Fibroblast of skin of scalp (primary cell): ENCODE measurements at regions not wholly inside any gene's neighbourhood (a gene's known extent, or its start where the extent isn't known, plus 50 kb on each side); places are given as distances from the start of the nearest gene placed in this dataset.
A peak's percentile ranks its signal among the peaks of the same experiment; 100 is the strongest.

ENCODE experiments used
- DNase-seq: peaks from one replicate; pipeline ENCODE4 v3.0.0-alpha.2; 2013

DNA sequence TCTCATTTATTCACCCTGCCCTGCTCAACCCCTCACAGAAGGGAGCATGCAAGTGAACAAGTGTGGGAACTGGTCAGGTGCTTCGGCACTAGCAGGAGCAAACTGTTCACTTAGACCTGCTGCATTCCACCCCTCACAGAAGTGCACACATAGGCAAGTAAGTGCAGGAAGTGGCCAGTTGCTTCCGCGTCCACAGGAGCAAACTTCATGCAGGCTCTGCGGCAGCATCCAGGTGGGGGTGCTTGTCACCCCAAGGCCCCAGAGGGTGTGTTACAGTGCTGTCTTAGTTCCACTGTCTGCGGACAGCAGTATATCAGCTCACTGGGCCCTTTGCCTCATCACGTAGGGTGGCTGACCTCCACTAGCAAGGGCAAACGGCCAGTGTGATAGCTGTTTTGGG, 167.3 kb upstream of the AVPR1A start:
- no peak for DNase-seq

DNA sequence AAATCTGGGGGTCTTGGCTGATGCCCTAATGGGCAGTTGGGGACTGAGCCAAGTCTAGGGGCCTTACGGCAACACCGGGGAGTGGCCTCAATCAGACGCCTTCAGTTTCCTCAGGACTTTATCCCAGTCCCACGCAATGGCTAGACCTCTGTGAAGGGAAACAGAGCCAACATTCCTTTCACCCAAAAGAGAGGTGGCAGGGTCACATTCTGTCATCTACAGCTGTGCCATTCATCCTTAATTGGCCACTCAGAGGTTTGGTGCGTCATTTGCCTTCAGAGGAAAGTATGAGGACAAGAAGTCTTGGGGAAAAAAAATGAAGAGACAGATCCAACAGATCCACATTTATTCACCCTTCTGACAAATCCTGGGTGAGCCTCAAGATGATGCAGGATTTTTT, 166.9 kb upstream of the AVPR1A start:
- DNase-seq: no peak

DNA sequence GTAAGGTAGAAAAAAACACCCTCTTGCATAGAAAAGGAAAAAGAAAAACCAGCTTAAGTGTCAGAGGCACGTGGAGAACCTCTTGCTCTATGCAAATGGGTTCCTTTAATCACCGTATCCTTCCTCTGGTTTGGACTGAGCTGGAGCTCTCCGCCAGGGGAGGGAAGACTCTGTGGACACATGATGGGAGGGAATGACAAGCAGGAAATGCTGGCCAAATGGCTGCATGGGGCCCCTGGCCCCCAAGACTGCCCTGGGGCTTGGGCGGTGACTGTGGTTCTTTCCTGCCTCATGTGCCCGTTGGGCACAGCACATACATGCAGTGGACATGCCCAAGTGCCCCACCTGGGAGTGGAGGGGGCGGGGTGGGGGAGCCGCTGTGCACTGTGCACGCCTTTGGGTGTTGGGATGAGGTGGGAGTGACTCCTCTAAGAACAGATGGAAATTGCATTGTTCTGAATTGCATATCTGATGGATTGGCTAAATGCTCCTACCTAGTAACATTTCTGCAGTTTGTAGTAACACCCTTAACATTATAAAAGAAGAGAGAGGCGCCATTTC, 166.4 kb upstream of the AVPR1A start:
- no peak for DNase-seq

DNA sequence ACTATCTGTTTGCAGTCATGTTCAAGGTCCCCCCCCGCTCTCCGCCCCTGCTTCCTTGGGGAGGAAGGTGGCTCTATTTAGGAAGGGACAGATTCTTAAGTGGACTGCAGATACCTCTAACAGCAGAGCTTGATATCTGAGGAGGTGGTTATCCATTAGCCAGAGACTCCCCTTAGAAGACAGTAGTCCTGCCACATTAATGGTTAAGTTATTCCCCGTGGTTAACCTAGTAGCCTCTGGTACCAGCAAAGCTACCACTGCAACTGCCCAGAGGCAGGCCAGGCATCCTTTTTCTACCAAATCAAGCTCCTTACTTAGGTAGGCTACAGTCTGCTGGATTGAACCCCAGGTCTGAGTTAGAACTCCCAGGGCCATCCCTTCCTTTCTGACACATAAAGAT, 162.1 kb upstream of the AVPR1A start:
- no peak for DNase-seq

DNA sequence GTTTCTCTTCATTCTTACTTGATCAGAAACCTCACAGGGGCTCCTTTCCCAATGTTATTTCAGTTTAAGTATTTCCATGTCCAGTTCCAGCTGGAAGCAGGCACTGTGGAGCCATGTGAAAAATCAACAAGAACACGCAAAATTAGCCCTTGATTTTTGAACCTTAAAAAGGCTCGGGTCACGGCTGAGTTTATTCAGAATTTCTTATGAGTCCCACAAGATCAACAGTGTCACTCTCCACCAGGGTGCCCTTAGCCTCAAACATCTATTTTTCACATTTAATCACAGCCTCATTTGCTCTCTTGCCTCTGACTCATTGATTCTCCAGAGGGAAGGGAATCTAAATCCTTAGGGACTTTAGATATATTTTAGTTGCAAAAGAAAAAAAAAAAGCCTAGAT, 157.7 kb upstream of the AVPR1A start:
- peak; percentile 49 for DNase-seq

DNA sequence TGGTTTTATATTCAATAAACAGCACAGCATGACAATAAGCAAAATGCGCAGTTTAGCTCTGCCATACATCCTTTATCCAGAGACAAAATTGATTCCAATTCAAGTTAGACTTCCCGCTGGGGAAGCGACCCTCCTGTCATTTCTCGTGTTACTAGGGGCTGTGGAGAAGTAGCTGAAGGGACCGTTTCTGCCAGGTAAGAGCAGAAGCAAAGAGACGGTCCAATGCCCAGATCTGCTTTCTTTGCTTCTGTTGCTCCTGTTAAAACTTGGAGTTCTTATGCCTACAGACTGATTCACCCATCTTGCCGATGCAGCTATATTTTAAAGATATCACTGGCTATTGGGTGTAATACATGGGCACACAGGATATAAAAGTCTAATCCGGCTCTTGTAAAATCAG, 156.8 kb upstream of the AVPR1A start:
- no peak for DNase-seq

DNA sequence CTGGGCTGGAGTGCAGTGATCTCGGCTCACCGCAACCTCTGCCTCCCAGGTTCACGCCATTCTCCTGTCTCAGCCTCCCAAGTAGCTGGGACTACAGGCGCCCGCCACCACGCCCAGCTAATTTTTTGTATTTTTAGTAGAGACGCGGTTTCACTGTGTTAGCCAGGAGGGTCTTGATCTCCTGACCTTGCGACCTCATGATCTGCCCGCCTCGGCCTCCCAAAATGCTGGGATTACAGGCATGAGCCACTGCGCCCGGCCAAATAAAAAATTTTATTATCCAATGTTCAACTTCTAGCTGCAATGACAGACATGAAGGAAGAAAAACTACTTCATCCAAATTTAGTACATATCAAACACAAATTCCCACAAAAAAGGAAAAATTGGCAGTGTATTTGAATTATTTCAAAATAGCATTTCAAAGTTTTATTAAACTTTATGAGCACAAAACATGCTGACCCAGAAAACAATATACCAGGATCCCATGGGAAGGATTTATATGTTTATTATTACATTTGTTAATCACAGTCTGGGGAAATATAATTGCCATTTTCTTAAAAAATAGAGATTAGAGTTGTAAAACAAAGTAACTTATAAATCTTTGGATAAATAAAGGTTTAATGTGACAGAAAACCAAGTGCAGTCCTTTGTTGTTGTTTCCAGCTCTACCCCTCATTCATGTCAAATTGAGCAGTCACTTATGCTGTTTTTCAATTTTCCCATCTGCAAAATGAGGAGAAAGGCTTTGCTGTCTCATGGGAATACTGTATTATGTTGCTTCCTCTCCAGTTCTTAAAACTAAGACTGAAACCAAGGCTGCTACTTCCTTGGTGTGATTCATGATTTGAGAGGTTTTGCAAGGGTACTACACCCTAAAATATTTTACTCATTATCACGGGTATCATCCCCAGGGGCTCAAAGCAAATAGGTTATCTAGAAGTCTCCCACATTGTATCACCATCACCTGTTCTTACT, 155.2 kb upstream of the AVPR1A start:
- peak; percentile 31 for DNase-seq

DNA sequence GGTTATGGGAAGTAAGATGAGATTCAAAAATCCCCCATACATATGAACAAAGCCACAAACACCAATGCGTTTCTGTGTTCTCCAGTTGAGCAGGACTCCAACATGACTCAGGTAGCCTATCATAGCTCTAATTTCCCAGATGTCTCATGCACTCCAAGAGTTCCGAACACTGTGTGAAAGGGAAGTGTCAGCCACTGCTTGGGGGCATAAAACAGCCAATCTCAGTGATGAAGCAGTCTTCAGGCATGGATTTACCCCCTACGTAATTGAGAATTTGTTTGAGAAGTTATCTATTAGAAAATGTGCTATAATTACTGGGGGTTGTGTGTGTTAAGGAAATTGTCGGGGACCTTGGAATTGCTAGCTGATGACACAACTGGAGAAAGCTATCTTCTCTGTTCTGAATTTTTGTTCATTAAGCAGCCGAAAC, 153.9 kb upstream of the AVPR1A start:
- DNase-seq: peak; percentile 73

DNA sequence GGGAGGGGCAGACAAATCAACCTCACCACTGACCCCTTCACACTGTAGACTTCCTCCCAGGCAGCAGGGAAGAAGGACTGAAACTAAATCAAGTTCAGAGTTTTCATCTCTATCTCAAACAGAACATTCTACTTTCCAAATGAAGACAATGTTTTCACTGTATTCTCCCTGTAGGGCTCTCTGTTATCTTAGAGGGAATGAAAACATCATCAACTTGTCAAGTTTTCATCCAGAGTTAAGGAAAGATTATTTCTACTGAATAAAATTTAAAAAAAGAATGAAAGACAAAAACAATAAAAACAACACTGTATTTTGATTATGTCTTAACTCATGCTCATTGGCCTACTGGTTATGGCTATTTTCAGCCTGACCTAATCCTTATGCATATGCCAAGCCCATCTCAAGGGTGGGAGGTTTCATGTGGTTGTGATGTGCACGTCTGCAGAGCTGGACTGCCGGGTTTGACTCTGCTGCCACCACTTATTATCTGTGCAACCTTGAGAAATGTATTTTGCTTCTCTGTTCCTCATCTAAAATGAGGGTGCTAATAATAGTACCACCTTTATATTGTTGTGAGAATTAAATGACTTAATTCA, 152.0 kb upstream of the AVPR1A start:
- no peak for DNase-seq

DNA sequence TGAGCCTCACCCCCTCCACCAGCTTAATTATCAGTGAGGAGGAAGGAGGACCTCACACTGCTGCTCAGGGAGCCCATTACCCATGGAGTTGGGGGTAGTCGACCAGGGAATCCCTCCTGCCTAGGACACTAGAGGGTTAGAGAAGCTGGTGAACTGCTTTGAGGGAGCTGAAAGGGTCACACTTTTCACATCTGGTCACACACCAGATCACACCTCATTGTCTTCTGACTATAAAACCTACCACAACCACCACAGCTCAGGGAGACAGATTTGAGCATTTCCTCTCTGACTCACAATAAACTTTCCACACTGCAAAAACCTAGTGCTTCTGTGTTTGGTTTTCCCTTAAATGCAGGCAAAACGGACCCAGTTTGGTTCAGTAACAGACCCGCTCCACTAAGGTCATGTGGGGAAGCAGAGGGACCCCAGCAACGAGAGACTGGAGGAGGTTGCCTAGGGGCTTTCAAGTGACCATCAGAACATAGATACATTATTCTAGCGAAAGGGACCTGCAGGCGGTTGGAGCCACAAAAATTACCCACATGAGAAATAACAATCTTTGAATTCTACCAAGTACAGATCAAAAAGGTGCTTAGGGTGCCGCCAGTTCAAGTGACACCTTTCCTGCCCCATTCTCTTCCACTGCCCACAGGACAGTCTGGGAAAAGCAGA, 151.4 kb upstream of the AVPR1A start:
- DNase-seq: no peak

DNA sequence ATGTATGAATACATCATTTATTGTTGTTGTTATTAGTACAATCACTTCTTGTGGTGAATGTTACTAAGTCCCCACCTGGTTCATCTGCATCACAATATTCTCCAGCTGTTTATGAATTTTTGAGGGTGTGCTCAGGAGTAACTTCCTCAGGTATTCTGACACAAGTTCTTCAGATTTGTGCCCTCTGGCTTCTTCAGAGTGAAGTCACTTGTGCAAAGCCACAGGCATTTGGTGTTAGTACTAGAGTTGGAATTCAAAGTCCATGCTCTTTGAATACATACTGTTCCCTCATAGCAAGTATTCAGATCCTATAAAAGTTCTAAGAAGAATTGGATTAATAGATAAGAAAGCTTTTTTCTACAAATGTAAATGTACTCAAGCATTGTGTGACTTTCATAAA, 150.3 kb upstream of the AVPR1A start:
- peak; percentile 21 for DNase-seq

DNA sequence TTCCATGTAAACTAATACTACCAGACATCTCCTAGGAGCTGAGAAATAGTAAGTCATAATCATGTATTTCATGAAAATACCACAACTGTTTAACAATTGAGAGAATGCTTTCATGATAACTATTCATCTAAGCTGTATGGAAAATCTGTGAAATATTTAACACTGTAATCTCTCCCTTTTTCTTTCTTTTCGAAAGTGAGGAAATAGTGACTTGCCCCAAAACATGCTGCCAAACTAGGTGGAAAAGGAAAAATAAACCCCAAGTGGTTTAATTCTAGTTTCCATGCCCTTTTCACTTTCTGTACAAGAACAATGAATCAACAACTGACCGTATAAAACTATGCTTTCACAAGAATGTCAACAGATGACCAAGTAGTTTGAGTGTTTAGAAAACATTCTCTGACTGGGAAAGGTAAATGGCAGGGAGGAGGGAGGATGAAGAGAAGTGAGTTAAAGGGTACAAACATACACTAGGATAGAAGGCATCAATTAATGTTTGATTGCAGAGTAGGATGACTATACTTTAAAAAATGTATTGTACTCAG, 147.5 kb upstream of the AVPR1A start:
- DNase-seq: no peak

DNA sequence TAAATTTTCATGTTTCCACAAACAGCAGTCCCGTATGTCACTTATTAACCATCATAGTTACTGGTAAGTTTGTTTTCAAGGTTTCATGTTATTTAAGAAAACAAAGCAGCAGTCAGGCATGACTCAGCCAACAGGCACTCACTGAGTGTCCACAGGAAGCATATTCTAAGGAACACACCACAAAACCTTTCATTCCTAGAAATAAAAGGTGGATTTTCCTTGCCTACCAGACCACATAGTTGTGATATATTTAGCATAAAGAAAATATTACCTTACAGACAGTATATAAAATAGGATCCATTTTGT, 143.3 kb upstream of the AVPR1A start:
- peak; percentile 76 for DNase-seq

DNA sequence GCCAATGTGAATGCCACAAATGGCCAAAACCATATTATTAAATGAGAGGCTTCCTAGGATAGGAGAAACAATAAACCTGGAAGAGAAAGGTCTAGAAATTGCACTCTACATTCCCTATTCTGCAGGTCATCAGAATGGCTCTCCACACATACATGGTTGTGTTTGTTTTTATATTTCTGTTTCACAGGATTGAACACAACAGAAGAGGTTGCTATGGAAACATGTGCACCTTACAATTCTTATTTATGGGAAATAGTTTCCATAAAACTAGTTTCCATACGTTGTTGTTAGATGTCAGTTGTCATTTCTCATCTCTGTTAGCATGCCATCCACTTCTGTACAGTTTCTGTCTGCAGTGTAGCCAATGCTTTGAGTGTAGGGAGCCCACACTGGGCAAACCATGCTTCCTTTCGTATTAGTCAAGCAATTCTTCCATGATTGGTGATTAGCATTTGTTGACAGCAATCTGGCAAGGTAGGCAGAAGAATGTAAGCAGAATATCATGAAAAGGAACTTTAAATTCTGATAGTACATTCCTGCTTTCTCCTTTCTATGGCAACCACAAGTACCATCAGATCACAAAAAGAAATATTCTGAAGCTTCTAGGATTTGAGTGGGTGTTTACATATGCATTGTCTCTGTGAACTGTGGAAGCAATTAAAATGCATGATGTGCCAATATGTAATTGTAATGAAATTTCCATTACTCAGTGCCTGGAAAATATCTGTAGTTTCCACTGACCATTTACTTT, 141.6 kb upstream of the AVPR1A start:
- DNase-seq: no peak

DNA sequence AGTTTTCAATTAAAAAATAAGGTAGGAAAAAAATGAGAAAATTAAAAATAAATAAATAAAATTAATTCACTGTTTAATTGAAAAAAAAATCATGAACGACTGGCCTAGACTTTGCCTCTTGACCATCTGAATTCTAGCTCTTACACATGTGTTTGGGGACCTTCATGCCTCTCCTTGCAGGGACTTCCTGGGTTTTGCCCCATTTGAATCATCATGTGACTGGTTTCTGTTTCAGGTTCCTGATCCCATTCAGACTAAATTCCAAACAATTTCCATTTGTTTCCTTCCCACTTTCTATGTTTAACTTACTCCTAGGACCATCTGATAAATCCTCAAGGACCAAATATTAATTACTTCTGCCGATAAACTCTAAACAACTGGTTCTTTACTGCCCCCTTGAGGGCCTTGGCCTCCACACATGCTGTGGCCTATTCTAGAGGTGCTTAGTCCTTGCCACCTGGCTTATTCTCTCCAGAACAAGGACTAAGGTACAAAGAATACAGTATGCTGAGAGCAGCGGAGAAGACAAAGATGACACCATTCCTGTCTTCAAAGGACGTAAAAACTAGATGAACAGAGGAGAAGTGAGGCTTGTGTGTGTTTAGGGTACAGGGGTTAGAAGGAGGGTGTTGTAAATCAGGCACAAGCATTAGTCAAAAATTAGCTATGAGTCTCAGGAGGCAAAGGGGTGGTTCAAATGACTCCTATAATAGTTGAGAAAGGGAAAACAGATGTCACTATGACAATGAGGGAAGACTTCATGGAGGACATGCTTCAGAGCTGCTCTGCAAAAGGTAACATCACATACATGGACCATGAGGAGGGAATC, 125.8 kb upstream of the AVPR1A start:
- DNase-seq: peak; percentile 15

DNA sequence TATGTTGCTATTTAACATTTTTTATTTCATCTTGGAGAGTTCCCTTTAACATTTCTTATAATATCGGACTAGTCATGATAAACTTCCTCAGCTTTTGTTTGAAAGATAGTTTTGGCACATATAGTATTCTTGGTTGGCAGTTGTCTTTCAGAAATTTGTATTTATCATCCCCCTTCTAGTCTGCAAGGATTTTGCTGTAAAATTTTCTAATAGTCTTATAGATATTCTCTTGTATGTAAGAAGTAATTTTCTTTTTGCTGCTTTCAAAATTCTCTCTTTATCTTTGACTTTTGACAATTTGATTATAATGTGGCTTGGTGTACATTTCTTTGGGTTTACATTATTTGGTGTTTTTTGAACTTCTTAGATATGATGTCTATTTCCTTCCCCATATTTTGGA, 116.0 kb upstream of the AVPR1A start:
- DNase-seq: no peak

DNA sequence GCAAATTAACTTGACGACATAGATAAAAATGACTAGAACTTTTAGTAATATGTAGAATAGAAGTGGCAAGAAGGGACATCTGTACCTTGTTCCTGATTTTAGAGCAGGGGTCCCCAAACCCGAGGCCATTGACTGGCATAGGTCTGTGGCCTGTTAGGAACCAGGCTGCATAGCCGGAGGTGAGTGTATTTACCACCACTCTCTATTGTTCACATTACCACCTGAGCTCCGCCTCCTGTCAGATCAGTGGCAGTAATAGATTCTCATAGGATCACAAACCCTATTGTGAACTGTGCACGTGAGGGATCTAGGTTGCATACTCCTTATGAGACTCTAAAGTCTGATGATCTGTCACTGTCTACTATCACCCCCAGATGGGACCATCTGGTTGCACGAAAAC, 113.6 kb upstream of the AVPR1A start:
- DNase-seq: no peak

DNA sequence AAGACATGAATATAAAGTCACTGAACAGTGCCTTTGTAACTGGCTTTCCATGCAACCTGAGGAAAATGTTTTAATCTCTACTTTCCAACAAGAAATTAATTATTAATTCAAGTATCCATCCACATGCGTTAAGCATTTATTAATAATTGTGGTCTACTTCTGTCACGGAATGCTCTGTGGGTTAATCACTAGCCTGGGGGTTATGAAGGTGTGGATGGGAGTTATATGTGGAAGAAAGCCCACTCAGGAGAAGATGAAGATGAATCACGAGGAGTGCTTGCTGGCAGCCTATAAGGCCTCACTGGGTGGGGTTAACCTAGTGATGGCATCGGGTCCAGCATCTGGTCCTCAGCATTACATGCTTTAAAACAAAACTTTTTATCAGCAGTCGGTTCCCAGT, 99.5 kb upstream of the AVPR1A start:
- DNase-seq: no peak

DNA sequence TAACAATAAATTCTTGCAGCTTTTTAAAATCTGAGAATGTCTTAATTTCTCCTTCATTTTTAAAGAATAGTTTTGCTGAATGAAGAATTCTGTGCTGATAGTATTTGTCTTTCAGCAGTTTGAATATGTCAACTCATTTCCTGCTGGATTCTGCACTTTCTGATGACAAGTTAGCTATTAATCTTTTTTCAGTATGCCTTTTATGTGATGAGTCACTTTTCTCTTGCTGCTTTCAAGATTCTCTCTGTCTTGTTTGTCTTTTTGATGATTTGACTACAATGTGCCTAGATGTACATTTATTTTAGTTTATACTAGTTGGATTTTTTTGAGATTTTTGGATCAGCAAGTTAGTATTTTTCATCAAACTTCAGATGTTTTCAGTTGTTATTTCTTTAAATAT, 87.9 kb upstream of the AVPR1A start:
- no peak for DNase-seq

DNA sequence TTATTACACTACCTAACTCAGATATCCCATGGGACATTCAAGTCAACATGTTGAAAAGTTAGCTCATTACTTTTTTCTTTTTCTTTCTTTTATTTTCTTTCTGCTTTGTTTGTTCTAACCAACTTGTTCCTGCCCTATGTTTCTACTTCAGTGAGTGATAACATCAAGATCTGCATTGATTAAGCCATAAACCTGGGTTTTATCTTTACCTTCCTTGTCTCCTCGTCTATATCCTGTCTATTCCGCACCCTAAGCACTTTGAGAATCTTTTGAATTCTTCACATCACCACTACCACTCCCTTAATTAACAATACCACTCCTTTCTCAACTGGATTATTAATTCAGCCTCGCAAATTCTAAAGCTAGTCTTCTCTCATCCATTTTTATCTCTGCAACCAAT, 81.9 kb upstream of the AVPR1A start:
- DNase-seq: no peak

DNA sequence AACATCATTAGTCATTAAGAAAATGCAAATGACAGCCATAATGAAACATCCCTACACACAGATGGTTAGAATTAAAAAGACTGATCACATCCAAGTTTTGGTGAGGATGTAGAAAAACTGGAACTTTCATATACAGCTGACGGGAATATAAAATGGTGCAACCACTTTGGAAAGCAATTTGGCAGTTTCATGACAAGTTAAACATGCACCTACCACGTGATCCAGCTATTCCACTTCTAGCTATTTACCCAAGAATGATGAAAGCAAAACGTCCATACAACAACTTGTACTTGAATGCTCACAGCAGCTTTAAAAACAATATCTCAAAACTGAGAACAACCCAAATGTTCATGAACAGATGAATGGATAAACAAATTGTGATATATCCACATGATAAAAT, 77.9 kb upstream of the AVPR1A start:
- no peak for DNase-seq
